D721Med (cell line): ENCODE measurements at regions not wholly inside any gene's neighbourhood (a gene's known extent, or its start where the extent isn't known, plus 50 kb on each side); places are given as distances from the start of the nearest gene placed in this dataset.

Source experiments
- DNase-seq: peaks from one replicate; pipeline ENCODE4 v3.0.0; 2011; ENCODE audit warnings: low spot score; ENCODE audit not compliant: insufficient read length
- FAIRE-seq: peaks from 2 replicates; lab custom pipeline; 2011; peaks lifted over from hg19 to GRCh38; lab: Jason Lieb, UNC
- TF ChIP-seq, protein P1 (sequence below): IDR thresholded peaks from 2 replicates; pipeline ENCODE4 v1.5.1; 2012; ENCODE audit warnings: mild to moderate bottlenecking, control low read depth; ENCODE audit not compliant: insufficient read depth; ENCODE audit errors: missing control alignments

DNA sequence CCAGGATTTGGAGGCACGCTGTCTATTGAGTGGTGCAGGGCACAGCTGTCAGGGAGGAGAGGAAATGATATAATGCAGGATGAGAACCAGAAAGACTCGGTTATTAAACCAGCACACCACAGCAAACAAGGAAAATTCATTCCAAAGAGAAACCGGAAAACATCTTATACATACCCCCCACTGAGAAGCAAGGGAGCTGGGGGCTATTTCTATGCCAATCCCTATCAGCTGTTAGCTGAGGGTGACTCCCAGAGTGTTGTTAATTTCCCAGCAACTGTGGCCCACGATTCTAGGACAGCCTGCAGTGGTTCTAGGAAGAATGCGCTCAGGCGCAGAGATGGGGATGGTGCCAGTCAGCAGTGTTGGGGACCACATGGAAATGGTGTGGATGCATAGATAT lies 467.3 kb downstream of the PMP22 start:
- no peak for FAIRE-seq
- no peak for DNase-seq
- TF ChIP-seq, protein P1, sequence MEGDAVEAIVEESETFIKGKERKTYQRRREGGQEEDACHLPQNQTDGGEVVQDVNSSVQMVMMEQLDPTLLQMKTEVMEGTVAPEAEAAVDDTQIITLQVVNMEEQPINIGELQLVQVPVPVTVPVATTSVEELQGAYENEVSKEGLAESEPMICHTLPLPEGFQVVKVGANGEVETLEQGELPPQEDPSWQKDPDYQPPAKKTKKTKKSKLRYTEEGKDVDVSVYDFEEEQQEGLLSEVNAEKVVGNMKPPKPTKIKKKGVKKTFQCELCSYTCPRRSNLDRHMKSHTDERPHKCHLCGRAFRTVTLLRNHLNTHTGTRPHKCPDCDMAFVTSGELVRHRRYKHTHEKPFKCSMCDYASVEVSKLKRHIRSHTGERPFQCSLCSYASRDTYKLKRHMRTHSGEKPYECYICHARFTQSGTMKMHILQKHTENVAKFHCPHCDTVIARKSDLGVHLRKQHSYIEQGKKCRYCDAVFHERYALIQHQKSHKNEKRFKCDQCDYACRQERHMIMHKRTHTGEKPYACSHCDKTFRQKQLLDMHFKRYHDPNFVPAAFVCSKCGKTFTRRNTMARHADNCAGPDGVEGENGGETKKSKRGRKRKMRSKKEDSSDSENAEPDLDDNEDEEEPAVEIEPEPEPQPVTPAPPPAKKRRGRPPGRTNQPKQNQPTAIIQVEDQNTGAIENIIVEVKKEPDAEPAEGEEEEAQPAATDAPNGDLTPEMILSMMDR: no peak

DNA sequence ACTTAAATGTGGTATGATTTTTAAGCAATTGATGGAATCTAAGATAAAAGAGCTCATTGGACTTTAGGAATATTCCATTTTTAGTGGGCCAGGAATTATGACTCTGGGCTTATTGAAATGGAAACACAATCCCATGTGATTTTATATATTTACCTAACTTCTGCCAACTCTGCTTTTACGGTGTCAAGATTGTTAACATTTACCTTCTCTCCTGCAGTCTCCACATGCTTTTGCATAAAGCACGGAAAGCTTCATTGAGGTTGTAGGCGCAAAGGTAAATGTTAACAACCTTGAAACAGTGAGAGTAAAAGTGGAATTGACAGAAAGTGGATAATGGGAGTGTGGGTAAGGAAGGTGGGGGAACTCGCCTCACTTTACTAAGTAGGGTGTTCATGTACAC lies 468.1 kb downstream of the PMP22 start:
- FAIRE-seq (no peak), DNase-seq (no peak)
- TF ChIP-seq, protein P1: no peak

DNA sequence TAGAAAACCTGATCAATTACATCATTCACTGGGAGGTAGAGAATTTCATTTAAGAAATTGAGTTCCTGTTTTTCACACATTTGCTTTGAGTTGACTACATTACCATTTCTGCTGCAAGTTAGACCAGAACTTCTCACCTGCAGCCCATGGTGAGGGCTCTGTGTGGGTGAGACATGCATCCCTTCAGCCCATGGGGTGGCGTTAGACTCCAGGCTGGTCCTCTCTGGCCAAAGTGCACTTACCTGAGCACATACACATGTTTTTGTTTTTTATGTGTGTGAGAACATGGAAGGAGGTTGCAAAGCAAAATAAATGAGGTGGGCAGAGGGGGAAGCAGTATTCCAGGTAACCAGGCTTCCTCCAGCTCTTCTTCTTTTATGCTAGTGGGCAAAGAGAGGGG lies 470.2 kb downstream of the PMP22 start:
- DNase-seq (no peak), FAIRE-seq (no peak)

DNA sequence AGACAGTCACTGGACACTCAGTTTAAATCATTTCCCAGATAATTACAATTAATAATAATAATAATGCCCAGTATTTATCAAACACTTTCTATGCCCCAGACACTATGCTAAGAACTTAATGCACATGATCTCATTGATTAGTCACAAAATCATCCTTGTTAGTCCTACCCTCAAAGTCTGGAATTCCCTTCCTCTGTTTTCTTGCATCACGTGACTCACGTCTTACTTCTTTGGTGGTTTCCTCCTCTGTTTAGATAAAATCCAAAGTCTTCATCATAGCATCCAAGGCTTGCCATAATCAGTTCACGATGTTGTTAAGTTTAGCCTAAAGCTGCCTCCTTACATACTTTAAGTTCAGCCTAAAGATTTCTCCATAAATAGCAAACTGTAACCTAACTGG lies 471.9 kb downstream of the PMP22 start:
- TF ChIP-seq, protein P1: no peak
- FAIRE-seq: no peak
- DNase-seq: no peak

More for the DNA sequence above, 470.2 kb downstream of the PMP22 start:
- TF ChIP-seq, protein P1: no peak

DNA sequence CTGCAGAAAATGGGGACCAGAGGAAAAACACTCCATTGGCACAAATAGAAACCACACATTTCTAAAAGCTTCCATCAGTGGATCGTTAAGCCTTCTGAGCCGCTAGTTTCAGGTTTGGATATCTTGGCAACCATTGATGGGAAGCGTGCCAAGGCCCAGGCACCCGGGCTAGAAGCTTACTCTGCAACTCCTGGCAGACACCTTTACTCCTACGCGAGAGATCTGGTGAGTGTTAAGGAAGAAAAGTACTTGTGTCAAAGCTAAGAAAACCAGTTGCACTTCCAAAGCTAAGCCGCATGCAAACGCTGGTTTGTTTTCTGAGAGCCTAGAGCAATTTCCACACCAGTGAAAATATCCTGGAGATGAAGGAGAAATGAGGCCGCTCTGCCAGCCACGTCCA lies 472.4 kb downstream of the PMP22 start:
- FAIRE-seq: no peak
- TF ChIP-seq, protein P1: no peak
- DNase-seq: no peak

DNA sequence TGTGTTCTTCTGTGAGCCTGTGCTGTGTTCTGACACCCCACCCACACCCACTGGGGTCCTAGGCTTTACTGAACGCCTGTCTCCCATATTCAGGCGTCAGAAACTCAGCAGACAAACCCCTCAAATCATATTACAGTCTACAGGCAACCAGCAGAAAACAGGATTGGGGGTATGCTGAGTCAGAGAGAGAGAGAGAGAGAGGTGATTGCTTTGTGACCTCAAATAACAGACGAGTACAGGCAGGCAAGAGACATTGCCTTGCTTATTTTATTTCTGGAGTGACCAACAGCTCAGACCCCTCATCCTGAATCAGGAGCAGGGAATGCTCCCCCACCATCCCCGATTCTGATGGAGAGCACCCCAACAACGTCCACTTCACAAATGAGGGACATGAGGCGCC lies 473.9 kb downstream of the PMP22 start:
- DNase-seq (no peak), FAIRE-seq (no peak)
- TF ChIP-seq, protein P1: no peak

DNA sequence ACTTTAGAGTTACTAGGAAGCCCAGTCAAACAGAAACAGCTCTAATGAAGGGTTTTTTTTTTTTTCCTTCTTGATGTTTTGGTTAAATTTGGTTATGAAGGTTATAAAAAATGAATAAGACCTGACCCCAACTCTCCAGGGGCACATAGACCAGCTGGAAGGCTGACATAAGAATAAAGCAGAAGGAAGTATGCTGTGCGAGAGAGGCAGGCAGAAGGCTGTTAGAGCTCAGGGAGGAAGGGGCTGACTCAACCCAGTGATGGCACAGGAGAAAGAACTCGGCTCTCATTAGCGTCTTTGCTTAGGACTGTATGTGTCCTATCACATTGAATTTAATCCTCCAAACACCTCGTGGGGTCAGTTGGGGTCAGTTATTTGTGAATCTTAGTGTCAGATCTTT lies 474.6 kb downstream of the PMP22 start:
- no peak for FAIRE-seq
- no peak for DNase-seq
- TF ChIP-seq, protein P1: no peak
